ENCODE measurements at regions not wholly inside any gene's neighbourhood (a gene's known extent, or its start where the extent isn't known, plus 50 kb on each side); places are given as distances from the start of the nearest gene placed in this dataset.

GRCh38 chr4:24055623-24056022 lies 165.8 kb upstream of the PPARGC1A start:
- TF ChIP-seq, protein P1, sequence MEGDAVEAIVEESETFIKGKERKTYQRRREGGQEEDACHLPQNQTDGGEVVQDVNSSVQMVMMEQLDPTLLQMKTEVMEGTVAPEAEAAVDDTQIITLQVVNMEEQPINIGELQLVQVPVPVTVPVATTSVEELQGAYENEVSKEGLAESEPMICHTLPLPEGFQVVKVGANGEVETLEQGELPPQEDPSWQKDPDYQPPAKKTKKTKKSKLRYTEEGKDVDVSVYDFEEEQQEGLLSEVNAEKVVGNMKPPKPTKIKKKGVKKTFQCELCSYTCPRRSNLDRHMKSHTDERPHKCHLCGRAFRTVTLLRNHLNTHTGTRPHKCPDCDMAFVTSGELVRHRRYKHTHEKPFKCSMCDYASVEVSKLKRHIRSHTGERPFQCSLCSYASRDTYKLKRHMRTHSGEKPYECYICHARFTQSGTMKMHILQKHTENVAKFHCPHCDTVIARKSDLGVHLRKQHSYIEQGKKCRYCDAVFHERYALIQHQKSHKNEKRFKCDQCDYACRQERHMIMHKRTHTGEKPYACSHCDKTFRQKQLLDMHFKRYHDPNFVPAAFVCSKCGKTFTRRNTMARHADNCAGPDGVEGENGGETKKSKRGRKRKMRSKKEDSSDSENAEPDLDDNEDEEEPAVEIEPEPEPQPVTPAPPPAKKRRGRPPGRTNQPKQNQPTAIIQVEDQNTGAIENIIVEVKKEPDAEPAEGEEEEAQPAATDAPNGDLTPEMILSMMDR (IDR thresholded peaks at IDR 0.05) = no peak
- TF ChIP-seq POLR2A (IDR thresholded peaks at IDR 0.05) = no peak

Measured in suprapubic skin (tissue), 3 donors.